ENCODE measurements at regions not wholly inside any gene's neighbourhood (a gene's known extent, or its start where the extent isn't known, plus 50 kb on each side); places are given as distances from the start of the nearest gene placed in this dataset.
"Not testable (repeated sequence)": the region's sequence is repeated elsewhere in the genome, so short reads cannot be mapped to it uniquely, and the experiment has no call there.

- H3K36me3 Mint-ChIP-seq (ENCODE audit: low read depth), result peaks cover 25% of the 10 kb centered on the region
- H3K4me3 Mint-ChIP-seq, result no peak overlapping the region
- peaks cover 34% of the 10 kb centered on the region for H3K9me3 Mint-ChIP-seq
- no peaks in the 10 kb centered on the region for H3K27me3 Mint-ChIP-seq
- H3K4me1 Mint-ChIP-seq (ENCODE audit: low read depth), result peaks cover 23% of the 10 kb centered on the region
- DNase-seq, result no peak
- H3K27ac Mint-ChIP-seq, result no peak overlapping the region
Observed at GRCh38 chr12:46580445-46580844, 207.9 kb upstream of the SLC38A2 start.

- peaks cover 14% of the 10 kb centered on the region for H3K4me1 Mint-ChIP-seq (ENCODE audit: low read depth)
- no peak for DNase-seq
- peaks cover 28% of the 10 kb centered on the region for H3K9me3 Mint-ChIP-seq
- peaks cover 19% of the 10 kb centered on the region for H3K36me3 Mint-ChIP-seq (ENCODE audit: low read depth)
- H3K27me3 Mint-ChIP-seq, result no peaks in the 10 kb centered on the region
- no peak overlapping the region for H3K4me3 Mint-ChIP-seq
- no peak overlapping the region for H3K27ac Mint-ChIP-seq
Observed at GRCh38 chr12:46579474-46579873, 206.9 kb upstream of the SLC38A2 start.

GRCh38 chr12:46578190-46578982, 205.8 kb upstream of the SLC38A2 start:
- no peak for DNase-seq
- Mint-ChIP-seq H3K9me3 (peaks cover 17% of the 10 kb centered on the region), H3K27me3 (no peaks in the 10 kb centered on the region), H3K27ac (no peak overlapping the region), H3K4me1 (ENCODE audit: low read depth) (peaks cover 9% of the 10 kb centered on the region), H3K4me3 (no peak overlapping the region), H3K36me3 (ENCODE audit: low read depth) (peaks cover 9% of the 10 kb centered on the region)

- Mint-ChIP-seq H3K27me3 (no peaks in the 10 kb centered on the region), H3K27ac (no peak overlapping the region), H3K9me3 (peaks cover 7% of the 10 kb centered on the region), H3K4me3 (no peak overlapping the region), H3K36me3 (ENCODE audit: low read depth) (no peaks in the 10 kb centered on the region), H3K4me1 (ENCODE audit: low read depth) (no peaks in the 10 kb centered on the region)
- DNase-seq, result no peak
Observed at GRCh38 chr12:46577063-46577776, 204.6 kb upstream of the SLC38A2 start.

DNA sequence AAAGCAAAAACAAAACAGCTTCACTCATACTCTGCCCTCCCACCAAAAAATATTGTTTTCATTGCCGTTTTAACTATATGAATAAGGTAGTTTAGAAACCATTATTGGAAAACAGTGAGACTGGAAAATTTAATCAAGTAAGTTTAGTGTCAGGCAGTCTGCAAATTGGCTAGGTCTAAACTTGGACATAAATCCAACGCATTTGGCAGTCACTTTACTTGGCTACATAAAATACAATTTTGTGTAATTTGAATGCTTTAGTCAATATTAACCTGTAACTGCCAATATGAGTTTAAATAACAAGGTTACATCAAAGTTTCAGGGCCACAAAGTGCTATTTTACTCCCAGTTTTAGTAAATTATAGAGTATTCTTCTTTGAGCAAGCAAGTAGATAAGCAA, 202.3 kb upstream of the SLC38A2 start:
- H3K4me3 Mint-ChIP-seq, result no peak overlapping the region
- H3K4me1 Mint-ChIP-seq (ENCODE audit: low read depth), result no peaks in the 10 kb centered on the region
- peaks cover 4% of the 10 kb centered on the region for H3K9me3 Mint-ChIP-seq
- H3K27me3 Mint-ChIP-seq, result no peaks in the 10 kb centered on the region
- no peak overlapping the region for H3K27ac Mint-ChIP-seq
- no peaks in the 10 kb centered on the region for H3K36me3 Mint-ChIP-seq (ENCODE audit: low read depth)
- no peak for DNase-seq

DNA sequence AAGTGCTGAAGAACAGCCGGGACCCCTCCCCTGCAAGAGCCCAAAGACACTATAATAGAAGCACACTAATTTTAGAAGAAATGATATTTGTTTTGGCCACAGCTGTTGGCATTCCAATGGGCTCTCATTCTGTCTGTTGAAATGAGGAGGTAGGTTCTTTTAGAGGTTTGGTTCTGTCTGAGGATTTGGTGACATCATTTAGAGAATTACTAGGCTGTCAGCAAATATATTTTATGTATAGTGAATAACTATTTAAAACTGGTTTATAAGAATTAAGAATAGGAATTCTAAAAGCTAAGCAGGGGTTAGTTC, 200.7 kb upstream of the SLC38A2 start:
- peaks cover 4% of the 10 kb centered on the region for H3K36me3 Mint-ChIP-seq (ENCODE audit: low read depth)
- H3K4me3 Mint-ChIP-seq, result no peak overlapping the region
- no peak for DNase-seq
- no peaks in the 10 kb centered on the region for H3K4me1 Mint-ChIP-seq (ENCODE audit: low read depth)
- H3K9me3 Mint-ChIP-seq, result peaks cover 11% of the 10 kb centered on the region
- no peaks in the 10 kb centered on the region for H3K27me3 Mint-ChIP-seq
- H3K27ac Mint-ChIP-seq, result no peak overlapping the region

DNA sequence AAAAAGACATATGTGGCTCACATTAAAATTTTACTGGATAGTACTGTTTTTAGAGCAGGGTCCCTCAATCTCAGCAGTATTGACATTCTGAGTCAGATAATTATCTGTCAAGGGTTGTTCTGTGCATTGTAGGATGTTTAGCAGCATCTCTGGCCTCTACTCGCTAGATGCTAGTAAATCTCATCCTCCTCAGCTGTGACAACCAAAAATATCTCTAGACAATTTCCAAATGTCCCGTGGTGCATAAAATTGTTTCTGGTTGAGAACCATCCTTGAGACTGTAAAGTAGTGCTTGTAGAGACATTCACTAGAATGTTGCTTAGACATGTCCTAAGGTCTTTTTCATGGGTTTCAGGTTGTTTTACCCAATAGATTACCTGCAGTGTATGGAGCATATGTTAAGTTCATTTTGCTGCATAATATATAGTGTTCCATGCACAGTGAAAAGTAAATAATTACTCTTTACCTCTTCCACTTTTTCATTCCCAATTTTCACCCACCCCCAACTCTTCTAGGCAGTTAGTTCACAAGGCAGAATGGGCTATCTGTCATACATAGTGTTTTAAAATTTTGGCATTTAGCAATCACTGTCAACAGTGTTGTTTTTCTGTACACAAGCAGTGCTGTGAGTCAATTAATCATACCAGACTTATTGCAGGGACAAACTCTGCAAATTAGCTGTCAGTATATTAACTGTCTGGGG, 200.2 kb upstream of the SLC38A2 start:
- peaks cover 8% of the 10 kb centered on the region for H3K36me3 Mint-ChIP-seq (ENCODE audit: low read depth)
- H3K9me3 Mint-ChIP-seq, result peaks cover 11% of the 10 kb centered on the region
- H3K27me3 Mint-ChIP-seq, result no peaks in the 10 kb centered on the region
- no peak for DNase-seq
- no peak overlapping the region for H3K27ac Mint-ChIP-seq
- no peak overlapping the region for H3K4me3 Mint-ChIP-seq
- no peaks in the 10 kb centered on the region for H3K4me1 Mint-ChIP-seq (ENCODE audit: low read depth)

GRCh38 chr12:46571608-46572007, 199.0 kb upstream of the SLC38A2 start:
- H3K4me1 Mint-ChIP-seq (ENCODE audit: low read depth), result no peaks in the 10 kb centered on the region
- H3K27me3 Mint-ChIP-seq, result no peaks in the 10 kb centered on the region
- no peak overlapping the region for H3K27ac Mint-ChIP-seq
- DNase-seq, result no peak
- peaks cover 22% of the 10 kb centered on the region for H3K9me3 Mint-ChIP-seq
- H3K4me3 Mint-ChIP-seq, result no peak overlapping the region
- peaks cover 18% of the 10 kb centered on the region for H3K36me3 Mint-ChIP-seq (ENCODE audit: low read depth)

DNA sequence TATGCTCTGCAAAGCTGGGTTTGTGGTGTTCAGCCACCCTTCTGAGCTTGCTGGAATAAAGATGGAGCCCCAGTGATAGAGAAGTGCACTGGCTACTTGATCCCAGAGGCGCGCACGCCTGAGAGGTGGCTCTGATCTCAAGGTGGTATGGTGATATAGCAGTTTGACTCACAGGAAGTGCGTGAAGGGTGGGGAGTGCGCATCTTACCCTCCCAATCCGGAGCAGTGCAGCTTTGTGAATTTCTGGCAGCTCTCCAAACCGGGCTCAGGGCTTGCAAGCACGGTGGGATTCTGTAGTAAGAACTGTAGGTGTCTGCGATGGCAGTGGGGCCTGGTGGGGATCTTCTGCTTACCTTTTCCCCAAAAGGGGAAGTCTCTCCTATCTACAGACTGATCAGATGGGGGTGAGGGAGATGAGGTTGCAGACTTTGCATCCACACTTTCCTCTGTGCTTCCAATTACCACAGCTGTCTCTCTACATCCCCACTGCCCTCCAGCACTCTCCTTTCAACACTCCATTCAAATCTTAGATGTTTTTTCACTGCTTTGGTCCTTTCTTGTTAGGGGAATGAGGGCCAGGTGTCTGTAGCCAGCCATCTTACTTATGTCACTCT, 197.4 kb upstream of the SLC38A2 start:
- no peak for DNase-seq
- Mint-ChIP-seq H3K27ac (no peak overlapping the region), H3K4me3 (no peak overlapping the region), H3K36me3 (ENCODE audit: low read depth) (peaks cover 21% of the 10 kb centered on the region), H3K27me3 (no peaks in the 10 kb centered on the region), H3K9me3 (peaks cover 35% of the 10 kb centered on the region), H3K4me1 (ENCODE audit: low read depth) (no peaks in the 10 kb centered on the region)

- Mint-ChIP-seq H3K4me1 (ENCODE audit: low read depth) (peaks cover 5% of the 10 kb centered on the region), H3K9me3 (peaks cover 41% of the 10 kb centered on the region), H3K27ac (no peak overlapping the region), H3K27me3 (no peaks in the 10 kb centered on the region), H3K36me3 (ENCODE audit: low read depth) (peaks cover 21% of the 10 kb centered on the region), H3K4me3 (no peak overlapping the region)
- no peak for DNase-seq
Observed at GRCh38 chr12:46567667-46568066, 195.1 kb upstream of the SLC38A2 start.

DNA sequence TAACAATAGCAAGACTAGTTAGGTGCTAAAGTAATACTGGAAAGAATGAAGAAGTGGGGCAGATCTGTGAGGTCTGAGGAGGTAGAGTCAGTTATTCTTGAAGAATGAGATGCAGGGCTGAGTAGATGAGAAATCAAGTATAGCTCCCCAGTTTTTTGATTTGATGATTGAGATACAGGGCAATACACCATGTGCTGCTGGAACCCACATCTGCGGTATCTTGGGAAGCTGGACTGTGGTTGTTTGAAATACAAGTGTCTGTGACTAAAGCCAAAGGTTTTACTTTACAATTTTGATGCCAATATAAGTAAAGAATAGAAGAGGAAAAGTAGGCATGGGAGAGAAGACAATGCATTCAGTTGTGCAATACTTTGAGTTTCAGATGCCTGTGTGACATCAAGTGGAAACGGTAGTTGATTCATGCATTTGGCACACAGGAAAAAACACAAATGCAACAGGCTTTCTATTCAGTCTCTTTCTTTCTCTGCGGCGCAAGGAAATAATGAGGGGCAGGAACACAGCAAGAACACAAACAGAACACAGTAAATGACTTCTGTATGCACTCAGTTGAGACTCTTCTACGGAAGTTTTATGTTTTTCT, 190.2 kb upstream of the SLC38A2 start:
- no peak overlapping the region for H3K4me3 Mint-ChIP-seq
- peaks cover 32% of the 10 kb centered on the region for H3K9me3 Mint-ChIP-seq
- H3K27ac Mint-ChIP-seq, result peak overlapping the region; percentile 2
- no peak for DNase-seq
- H3K4me1 Mint-ChIP-seq (ENCODE audit: low read depth), result peaks cover 21% of the 10 kb centered on the region
- H3K27me3 Mint-ChIP-seq, result no peaks in the 10 kb centered on the region
- peaks cover 14% of the 10 kb centered on the region for H3K36me3 Mint-ChIP-seq (ENCODE audit: low read depth)

GRCh38 chr12:46561769-46562624, 189.4 kb upstream of the SLC38A2 start:
- H3K27me3 Mint-ChIP-seq; H3K4me3 Mint-ChIP-seq; H3K36me3 Mint-ChIP-seq (ENCODE audit: low read depth); DNase-seq; H3K27ac Mint-ChIP-seq: not testable (repeated sequence)
- Mint-ChIP-seq H3K9me3 (peaks cover 25% of the 10 kb centered on the region), H3K4me1 (ENCODE audit: low read depth) (peaks cover 29% of the 10 kb centered on the region)

DNA sequence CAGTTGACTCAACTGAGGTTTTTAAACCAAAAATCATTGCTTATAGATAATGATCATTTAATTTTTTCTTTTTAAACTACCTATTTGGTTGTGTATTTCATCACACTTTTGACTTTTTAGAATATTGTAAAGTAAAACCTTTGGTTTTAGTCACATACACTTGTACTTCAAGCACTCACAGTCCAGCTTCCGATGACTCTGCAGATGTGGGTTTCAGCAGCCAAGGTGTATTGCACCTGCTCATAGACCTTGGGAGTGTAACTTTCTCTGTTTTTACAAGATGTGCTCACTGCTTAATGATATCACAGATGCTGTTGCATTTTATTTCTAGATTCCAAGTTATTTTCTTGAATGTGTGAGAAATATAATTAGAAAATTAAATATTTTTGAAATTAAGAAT, 188.3 kb upstream of the SLC38A2 start:
- H3K27me3 Mint-ChIP-seq, result no peaks in the 10 kb centered on the region
- no peak overlapping the region for H3K27ac Mint-ChIP-seq
- peaks cover 4% of the 10 kb centered on the region for H3K36me3 Mint-ChIP-seq (ENCODE audit: low read depth)
- DNase-seq, result no peak
- H3K9me3 Mint-ChIP-seq, result peaks cover 17% of the 10 kb centered on the region
- peaks cover 38% of the 10 kb centered on the region for H3K4me1 Mint-ChIP-seq (ENCODE audit: low read depth)
- no peak overlapping the region for H3K4me3 Mint-ChIP-seq

GRCh38 chr12:46560089-46560488, 187.5 kb upstream of the SLC38A2 start:
- H3K4me3 Mint-ChIP-seq, result no peak overlapping the region
- no peaks in the 10 kb centered on the region for H3K27me3 Mint-ChIP-seq
- peaks cover 44% of the 10 kb centered on the region for H3K4me1 Mint-ChIP-seq (ENCODE audit: low read depth)
- H3K27ac Mint-ChIP-seq, result no peak overlapping the region
- no peak for DNase-seq
- H3K36me3 Mint-ChIP-seq (ENCODE audit: low read depth), result peaks cover under 1% of the 10 kb centered on the region
- H3K9me3 Mint-ChIP-seq, result peaks cover 10% of the 10 kb centered on the region
